ENCODE measurements at regions not wholly inside any gene's neighbourhood (a gene's known extent, or its start where the extent isn't known, plus 50 kb on each side); places are given as distances from the start of the nearest gene placed in this dataset.

GRCh38 chr1:208616776-208617175, 372.6 kb upstream of the PLXNA2 start:
- intact Hi-C loops (cut with DNase I): no loop called here
- DNase-seq: no peak

- no peak for DNase-seq
- intact Hi-C loops (cut with DNase I): no loop called here
Measured at GRCh38 chr1:208628022-208628914, 384.1 kb upstream of the PLXNA2 start.

- DNase-seq: peak in 6 of 10 donors; percentile 10 to 85 (median 33)
- intact Hi-C loops (cut with DNase I): no loop called here
Measured at GRCh38 chr1:208631092-208631491, 386.9 kb upstream of the PLXNA2 start.

- no peak for DNase-seq
- intact Hi-C loops (cut with DNase I): no loop called here
Measured at GRCh38 chr1:208631506-208631905, 387.3 kb upstream of the PLXNA2 start.

GRCh38 chr1:208634346-208635140, 390.4 kb upstream of the PLXNA2 start:
- intact Hi-C loops (cut with DNase I): no loop called here
- no peak for DNase-seq

- intact Hi-C loops (cut with DNase I): no loop called here
- DNase-seq: no peak
Measured at GRCh38 chr1:208637181-208637580, 393.0 kb upstream of the PLXNA2 start.

- no peak for DNase-seq
- intact Hi-C loops (cut with DNase I): no loop called here
Measured at GRCh38 chr1:208639382-208639781, 395.2 kb upstream of the PLXNA2 start.

GRCh38 chr1:208640295-208640694, 396.1 kb upstream of the PLXNA2 start:
- DNase-seq: no peak
- intact Hi-C loops (cut with DNase I): no loop called here

- intact Hi-C loops (cut with DNase I): no loop called here
- no peak for DNase-seq
Measured at GRCh38 chr1:208641579-208642280, 397.5 kb upstream of the PLXNA2 start.

- intact Hi-C loops (cut with DNase I): no loop called here
- peak in 2 of 10 donors; percentile 32 to 88 for DNase-seq
Measured at GRCh38 chr1:208643005-208643597, 398.9 kb upstream of the PLXNA2 start.

- intact Hi-C loops (cut with DNase I): no loop called here
Measured at GRCh38 chr1:208644401-208645160, 400.4 kb upstream of the PLXNA2 start.

GRCh38 chr1:208646431-208646830, 402.2 kb upstream of the PLXNA2 start:
- no peak for DNase-seq
- intact Hi-C loops (cut with DNase I): no loop called here

More at GRCh38 chr1:208644401-208645160, 400.4 kb upstream of the PLXNA2 start:
- DNase-seq: no peak

GRCh38 chr1:208648146-208648545, 404.0 kb upstream of the PLXNA2 start:
- DNase-seq: no peak
- intact Hi-C loops (cut with DNase I): no loop called here

- DNase-seq: peak; percentile 34 to 90 (median 50)
- intact Hi-C loops (cut with DNase I): loop anchor here (2.0 to 5.0 kb wide), 2 partner anchors 554 to 915 kb away; no protein-coding TSS in a partner anchor
Measured at GRCh38 chr1:208652296-208653160, 408.3 kb upstream of the PLXNA2 start.

GRCh38 chr1:208653426-208653825, 409.2 kb upstream of the PLXNA2 start:
- DNase-seq: no peak
- intact Hi-C loops (cut with DNase I): loop anchor here (2.0 to 5.0 kb wide), 2 partner anchors 553 to 914 kb away; no protein-coding TSS in a partner anchor

GRCh38 chr1:208654241-208654640, 410.1 kb upstream of the PLXNA2 start:
- intact Hi-C loops (cut with DNase I): loop anchor here (5.0 kb wide), 1 partner anchor 913 kb away; no protein-coding TSS in a partner anchor
- no peak for DNase-seq

- no peak for DNase-seq
- intact Hi-C loops (cut with DNase I): no loop called here
Measured at GRCh38 chr1:208665936-208666335, 421.8 kb upstream of the PLXNA2 start.

GRCh38 chr1:208668991-208669390, 424.8 kb upstream of the PLXNA2 start:
- intact Hi-C loops (cut with DNase I): no loop called here
- DNase-seq: no peak

- intact Hi-C loops (cut with DNase I): no loop called here
Measured at GRCh38 chr1:208670778-208671177, 426.6 kb upstream of the PLXNA2 start.

More at GRCh38 chr1:208670778-208671177, 426.6 kb upstream of the PLXNA2 start:
- DNase-seq: no peak

All from posterior cingulate gyrus (tissue), 11 donors.